ENCODE measurements at regions not wholly inside any gene's neighbourhood (a gene's known extent, or its start where the extent isn't known, plus 50 kb on each side); places are given as distances from the start of the nearest gene placed in this dataset.
A peak's percentile ranks its signal among the peaks of the same experiment; 100 is the strongest.

GRCh38 chr20:4569865-4570264 is 116.4 kb upstream of the PRNP start:
- POLR2A ChIA-PET, result no interaction called here
- TF ChIP-seq FOXM1 (IDR thresholded peaks at IDR 0.05; ENCODE audit: borderline replicate concordance) (no peak), FOXA1 (IDR thresholded peaks at IDR 0.05) (no peak), ZNF384 (IDR thresholded peaks at IDR 0.05) (no peak), HDGF (IDR thresholded peaks at IDR 0.05; ENCODE audit: borderline replicate concordance) (no peak), FOXK2 (IDR thresholded peaks at IDR 0.05) (no peak), LEF1 (IDR thresholded peaks at IDR 0.05; ENCODE audit: borderline replicate concordance) (no peak), L3MBTL2 (conservative IDR thresholded peaks at IDR 0.05) (no peak), TARDBP (IDR thresholded peaks at IDR 0.05) (no peak), ARNT (IDR thresholded peaks at IDR 0.05) (no peak)
- CTCF ChIA-PET, result no interaction called here
- no peak for DNase-seq (ENCODE audit: extremely low spot score)

- DNase-seq (ENCODE audit: extremely low spot score), result no peak
- ChIA-PET POLR2A (no interaction called here), CTCF (interaction anchor here (0.5 kb wide), 1 partner anchor 483 kb away, joined by 6 read pairs; no protein-coding TSS in a partner anchor)
- TF ChIP-seq ARNT (IDR thresholded peaks at IDR 0.05) (no peak), ELF4 (IDR thresholded peaks at IDR 0.05) (no peak), TARDBP (IDR thresholded peaks at IDR 0.05) (no peak), LEF1 (IDR thresholded peaks at IDR 0.05; ENCODE audit: borderline replicate concordance) (no peak), NFRKB (IDR thresholded peaks at IDR 0.05) (no peak), BHLHE40 (IDR thresholded peaks at IDR 0.05; ENCODE audit: borderline replicate concordance) (no peak), CTBP1 (IDR thresholded peaks at IDR 0.05; ENCODE audit: borderline replicate concordance) (no peak)
Measured at GRCh38 chr20:4569092-4569491, 117.2 kb upstream of the PRNP start.

GRCh38 chr20:4568361-4568959 is 117.8 kb upstream of the PRNP start:
- TF ChIP-seq ARNT (IDR thresholded peaks at IDR 0.05), result no peak
- TF ChIP-seq TARDBP (IDR thresholded peaks at IDR 0.05), result no peak
- TF ChIP-seq NFRKB (IDR thresholded peaks at IDR 0.05), result no peak
- TF ChIP-seq FOXM1 (IDR thresholded peaks at IDR 0.05; ENCODE audit: borderline replicate concordance), result no peak
- TF ChIP-seq FOXK2 (IDR thresholded peaks at IDR 0.05), result no peak
- DNase-seq (ENCODE audit: extremely low spot score), result no peak
- ChIA-PET CTCF (interaction anchor here (0.5 kb wide), 1 partner anchor 483 kb away, joined by 6 read pairs; no protein-coding TSS in a partner anchor), POLR2A (no interaction called here)

GRCh38 chr20:4567170-4567569 is 119.1 kb upstream of the PRNP start:
- TF ChIP-seq CTBP1 (IDR thresholded peaks at IDR 0.05; ENCODE audit: borderline replicate concordance), result no peak
- no peak for TF ChIP-seq FOXA1 (IDR thresholded peaks at IDR 0.05)
- TF ChIP-seq FOXK2 (IDR thresholded peaks at IDR 0.05), result no peak
- no peak for TF ChIP-seq HDGF (IDR thresholded peaks at IDR 0.05; ENCODE audit: borderline replicate concordance)
- no peak for TF ChIP-seq ELF4 (IDR thresholded peaks at IDR 0.05)
- TF ChIP-seq ARNT (IDR thresholded peaks at IDR 0.05), result no peak
- no peak for TF ChIP-seq FOXM1 (IDR thresholded peaks at IDR 0.05; ENCODE audit: borderline replicate concordance)
- TF ChIP-seq ZNF384 (IDR thresholded peaks at IDR 0.05), result no peak
- TF ChIP-seq NFRKB (IDR thresholded peaks at IDR 0.05), result no peak
- TF ChIP-seq SUZ12 (IDR thresholded peaks at IDR 0.05), result no peak
- no peak for TF ChIP-seq LEF1 (IDR thresholded peaks at IDR 0.05; ENCODE audit: borderline replicate concordance)
- no peak for TF ChIP-seq L3MBTL2 (conservative IDR thresholded peaks at IDR 0.05)
- no peak for TF ChIP-seq PKNOX1 (IDR thresholded peaks at IDR 0.05)
- TF ChIP-seq BHLHE40 (IDR thresholded peaks at IDR 0.05; ENCODE audit: borderline replicate concordance), result no peak
- ChIA-PET CTCF (no interaction called here), POLR2A (no interaction called here)
- no peak for DNase-seq (ENCODE audit: extremely low spot score)

GRCh38 chr20:4563534-4563933 is 122.7 kb upstream of the PRNP start:
- ChIA-PET POLR2A (no interaction called here), CTCF (no interaction called here)
- peak; percentile 22 for DNase-seq (ENCODE audit: extremely low spot score)
- TF ChIP-seq PKNOX1 (IDR thresholded peaks at IDR 0.05) (no peak), L3MBTL2 (conservative IDR thresholded peaks at IDR 0.05) (no peak), HDGF (IDR thresholded peaks at IDR 0.05; ENCODE audit: borderline replicate concordance) (no peak), SUZ12 (IDR thresholded peaks at IDR 0.05) (no peak), FOXK2 (IDR thresholded peaks at IDR 0.05) (no peak), FOXA1 (IDR thresholded peaks at IDR 0.05) (no peak), BHLHE40 (IDR thresholded peaks at IDR 0.05; ENCODE audit: borderline replicate concordance) (no peak), CTBP1 (IDR thresholded peaks at IDR 0.05; ENCODE audit: borderline replicate concordance) (no peak), ELF4 (IDR thresholded peaks at IDR 0.05) (no peak), ZNF384 (IDR thresholded peaks at IDR 0.05) (no peak), ARNT (IDR thresholded peaks at IDR 0.05) (no peak)

GRCh38 chr20:4563031-4563430 is 123.2 kb upstream of the PRNP start:
- ChIA-PET CTCF (no interaction called here), POLR2A (no interaction called here)
- DNase-seq (ENCODE audit: extremely low spot score), result no peak
- TF ChIP-seq NFRKB (IDR thresholded peaks at IDR 0.05) (no peak), FOXK2 (IDR thresholded peaks at IDR 0.05) (no peak), L3MBTL2 (conservative IDR thresholded peaks at IDR 0.05) (no peak), ZNF384 (IDR thresholded peaks at IDR 0.05) (no peak), ARNT (IDR thresholded peaks at IDR 0.05) (no peak), SP1 (IDR thresholded peaks at IDR 0.05) (no peak), SUZ12 (IDR thresholded peaks at IDR 0.05) (no peak), ELF4 (IDR thresholded peaks at IDR 0.05) (no peak), CTBP1 (IDR thresholded peaks at IDR 0.05; ENCODE audit: borderline replicate concordance) (no peak), FOXM1 (IDR thresholded peaks at IDR 0.05; ENCODE audit: borderline replicate concordance) (no peak), TARDBP (IDR thresholded peaks at IDR 0.05) (no peak), LEF1 (IDR thresholded peaks at IDR 0.05; ENCODE audit: borderline replicate concordance) (no peak)

- TF ChIP-seq TARDBP (IDR thresholded peaks at IDR 0.05), result no peak
- no peak for TF ChIP-seq LEF1 (IDR thresholded peaks at IDR 0.05; ENCODE audit: borderline replicate concordance)
- no peak for TF ChIP-seq ARNT (IDR thresholded peaks at IDR 0.05)
- TF ChIP-seq PKNOX1 (IDR thresholded peaks at IDR 0.05), result no peak
- TF ChIP-seq ELF4 (IDR thresholded peaks at IDR 0.05), result no peak
- TF ChIP-seq SP1 (IDR thresholded peaks at IDR 0.05), result no peak
- TF ChIP-seq CTBP1 (IDR thresholded peaks at IDR 0.05; ENCODE audit: borderline replicate concordance), result no peak
- TF ChIP-seq NFRKB (IDR thresholded peaks at IDR 0.05), result no peak
- TF ChIP-seq FOXA1 (IDR thresholded peaks at IDR 0.05), result no peak
- no peak for TF ChIP-seq SUZ12 (IDR thresholded peaks at IDR 0.05)
- TF ChIP-seq L3MBTL2 (conservative IDR thresholded peaks at IDR 0.05), result no peak
- TF ChIP-seq HDGF (IDR thresholded peaks at IDR 0.05; ENCODE audit: borderline replicate concordance), result no peak
- TF ChIP-seq FOXM1 (IDR thresholded peaks at IDR 0.05; ENCODE audit: borderline replicate concordance), result no peak
Measured at GRCh38 chr20:4560667-4561066, 125.6 kb upstream of the PRNP start.

More at GRCh38 chr20:4560667-4561066, 125.6 kb upstream of the PRNP start:
- ChIA-PET CTCF (interaction anchor here (0.6 kb wide), 1 partner anchor 12 kb away, joined by 4 read pairs; no protein-coding TSS in a partner anchor), POLR2A (no interaction called here)
- no peak for DNase-seq (ENCODE audit: extremely low spot score)
